G401 (cell line): ENCODE measurements at regions not wholly inside any gene's neighbourhood (a gene's known extent, or its start where the extent isn't known, plus 50 kb on each side); places are given as distances from the start of the nearest gene placed in this dataset.
"Not testable (repeated sequence)": the region's sequence is repeated elsewhere in the genome, so short reads cannot be mapped to it uniquely, and the experiment has no call there.

Source experiments
- DNase-seq: peaks from one replicate; pipeline ENCODE4 v3.0.0-alpha.2; 2015; ENCODE audit warnings: low spot score
- in situ Hi-C: cut with HindIII; loops from 2 replicates; pipeline ENCODE4 v1.10.0; 2016; ENCODE audit warnings: low sequenced_read_pairs, mixed read lengths

DNA sequence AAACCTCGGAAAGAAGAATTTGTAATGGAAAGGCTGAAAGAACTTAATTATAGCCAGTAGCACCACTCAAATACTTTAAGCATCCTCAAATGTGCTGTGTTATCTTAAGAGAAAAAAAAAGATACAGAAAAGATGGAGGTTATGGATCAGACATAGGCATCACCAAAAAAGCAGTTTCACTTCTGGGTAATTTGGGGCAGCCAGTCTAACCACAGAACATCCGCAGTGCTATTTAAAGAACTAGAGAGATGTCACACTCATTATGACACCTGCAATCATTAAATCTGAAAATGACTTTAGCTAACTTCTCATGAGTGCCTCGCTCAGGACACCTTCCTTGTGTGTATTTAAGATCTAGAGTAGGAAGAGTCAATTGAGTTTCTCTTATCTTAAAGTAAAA lies 211.8 kb downstream of the RBM26 start:
- in situ Hi-C loops: no loop called here
- no peak for DNase-seq

DNA sequence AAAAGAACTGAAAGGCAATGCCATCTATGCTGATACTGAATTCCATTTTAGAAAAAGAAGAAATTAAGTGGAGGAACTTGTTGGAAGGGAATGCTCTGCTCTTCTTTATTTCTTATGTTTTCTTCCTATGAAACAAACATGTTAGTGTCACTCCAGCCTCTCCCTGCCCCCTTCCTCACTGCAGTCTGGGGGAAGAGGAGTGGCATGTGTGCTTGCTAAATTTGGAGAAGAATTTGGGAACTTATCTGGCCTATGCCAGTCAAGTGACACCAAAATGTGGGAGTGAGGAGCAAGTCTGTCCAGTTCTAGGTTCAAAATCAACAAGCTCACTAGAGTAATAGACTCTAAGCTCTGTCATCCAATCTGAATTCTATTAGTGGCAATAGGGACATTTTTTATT lies 214.6 kb downstream of the RBM26 start:
- DNase-seq: no peak
- in situ Hi-C loops: no loop called here

DNA sequence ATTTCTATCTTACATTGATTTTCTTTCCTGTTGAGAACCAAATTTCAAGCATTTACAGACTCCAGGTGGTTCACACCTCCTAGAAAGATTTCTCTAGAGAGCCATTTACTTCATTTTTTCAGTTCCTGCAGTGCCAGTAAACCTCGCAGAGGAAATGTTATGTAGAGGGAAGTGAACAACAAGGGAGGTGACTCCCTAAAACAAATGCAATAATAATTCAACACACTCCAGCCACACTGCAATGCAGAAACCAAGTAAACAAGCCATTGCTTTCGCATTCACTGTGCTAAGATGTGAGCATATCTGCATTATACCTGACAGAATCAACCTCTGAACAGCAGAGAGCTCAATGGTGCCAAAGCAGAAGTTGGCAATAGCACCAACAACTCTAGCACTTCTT lies 215.1 kb downstream of the RBM26 start:
- in situ Hi-C loops: no loop called here
- no peak for DNase-seq

DNA sequence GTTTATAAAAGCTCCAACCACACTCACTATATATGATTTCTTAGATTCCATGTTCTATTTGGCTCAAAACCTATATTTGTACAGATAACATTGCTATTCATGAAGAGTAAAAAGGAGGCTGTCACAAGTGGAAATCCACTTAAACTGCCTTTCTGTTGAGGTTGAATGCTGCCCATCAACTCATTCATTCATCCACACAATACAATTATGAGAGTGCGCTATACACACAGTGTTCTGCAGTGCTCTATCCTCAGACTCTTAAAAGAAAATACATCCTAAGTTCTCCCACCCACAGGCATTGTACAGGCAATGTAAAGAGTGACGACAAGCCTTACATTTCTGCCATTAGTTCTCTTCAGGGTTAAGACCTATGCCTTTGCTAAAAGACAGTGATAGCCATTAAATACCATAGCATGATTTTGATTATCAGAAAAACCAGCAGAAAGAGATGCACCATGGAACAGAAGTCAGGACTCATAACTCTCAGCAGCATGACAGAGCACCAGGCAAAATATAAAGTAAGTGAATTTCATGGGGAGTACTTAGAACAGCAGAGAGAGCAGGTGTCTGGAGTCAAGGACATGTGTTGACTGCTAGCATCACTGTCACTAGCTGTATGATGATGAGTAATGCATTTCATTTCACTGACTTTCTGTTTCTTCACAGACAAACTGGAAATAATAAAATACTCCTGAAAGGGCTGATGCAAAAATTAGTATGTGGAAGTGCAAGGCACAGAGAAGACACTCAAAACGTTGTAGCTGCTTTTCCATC lies 218.0 kb downstream of the RBM26 start:
- DNase-seq: no peak
- in situ Hi-C loops: no loop called here

DNA sequence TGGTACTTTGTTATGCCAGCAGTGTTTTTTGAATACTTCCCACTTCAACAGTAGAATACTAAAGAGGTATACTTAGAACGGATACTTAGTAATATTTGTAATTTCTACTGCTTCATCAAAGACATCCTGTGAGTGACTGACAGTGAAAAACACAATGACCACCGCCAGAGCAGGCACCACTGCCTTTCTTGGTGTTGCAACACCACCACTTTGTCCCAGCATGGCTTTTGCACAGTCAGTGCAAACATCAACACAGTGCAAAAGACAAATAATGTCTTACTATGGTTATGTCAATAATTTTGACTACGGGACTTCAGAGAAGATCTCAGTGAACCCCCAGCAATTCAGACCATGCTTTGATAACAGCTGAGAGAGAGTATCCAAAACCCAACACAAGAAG lies 220.5 kb downstream of the RBM26 start:
- in situ Hi-C loops: no loop called here
- no peak for DNase-seq

DNA sequence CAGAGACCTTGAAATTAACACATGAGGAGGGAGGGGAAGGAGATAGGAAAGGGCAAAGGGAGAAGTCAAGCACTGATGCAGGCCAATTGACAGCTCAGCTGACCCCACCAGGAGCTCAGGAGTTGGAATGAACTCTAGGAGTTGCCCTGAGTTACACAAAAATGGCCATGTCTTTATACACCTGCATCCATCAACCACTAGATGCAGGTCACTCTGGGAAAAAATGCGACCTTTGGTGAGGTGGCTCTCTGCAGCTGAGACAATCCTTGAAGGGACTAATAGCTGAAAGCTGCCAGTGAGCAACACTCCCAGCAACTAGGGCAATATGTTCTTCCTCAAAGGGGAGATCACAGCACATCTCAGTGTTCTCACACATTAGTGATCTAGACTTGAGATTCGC lies 222.8 kb downstream of the RBM26 start:
- in situ Hi-C loops: no loop called here
- no peak for DNase-seq

DNA sequence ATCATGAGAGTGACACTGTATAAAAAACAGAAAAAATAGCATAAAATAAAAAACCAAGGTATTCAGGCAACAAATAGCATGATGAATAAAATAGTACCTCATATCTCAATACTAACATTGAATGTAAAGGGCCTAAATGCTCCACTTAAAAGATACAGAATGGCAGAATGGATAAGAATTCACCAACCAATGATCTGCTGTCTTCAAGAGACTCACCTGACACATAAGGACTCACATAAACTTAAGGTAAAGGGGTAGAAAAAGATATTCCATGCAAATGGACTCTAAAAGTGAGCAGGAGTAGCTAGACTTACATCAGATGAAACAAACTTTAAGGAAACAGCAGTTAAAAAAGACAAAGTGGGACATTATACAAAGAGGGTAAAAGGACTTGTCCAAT lies 232.4 kb downstream of the RBM26 start:
- DNase-seq, in situ Hi-C loops: not testable (repeated sequence)

DNA sequence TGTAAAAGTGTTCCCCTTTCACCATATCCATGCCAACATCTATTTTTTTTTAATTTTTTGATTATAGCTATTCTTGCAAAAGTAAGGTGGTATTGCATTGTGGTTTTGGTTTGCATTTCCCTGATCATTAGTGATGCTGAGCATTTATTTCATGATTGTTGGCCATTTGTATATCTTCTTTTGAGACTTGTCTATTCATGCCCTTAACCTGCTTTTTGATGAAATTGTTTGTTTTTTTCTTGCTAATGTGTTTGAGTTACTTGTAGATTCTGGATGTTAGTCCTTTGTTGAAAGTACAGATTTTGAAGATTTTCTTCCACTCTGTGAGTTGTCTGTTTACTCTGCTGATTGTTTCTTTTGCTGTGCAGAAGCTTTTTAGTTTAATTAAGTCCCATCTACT lies 233.1 kb downstream of the RBM26 start:
- DNase-seq, in situ Hi-C loops: not testable (repeated sequence)

DNA sequence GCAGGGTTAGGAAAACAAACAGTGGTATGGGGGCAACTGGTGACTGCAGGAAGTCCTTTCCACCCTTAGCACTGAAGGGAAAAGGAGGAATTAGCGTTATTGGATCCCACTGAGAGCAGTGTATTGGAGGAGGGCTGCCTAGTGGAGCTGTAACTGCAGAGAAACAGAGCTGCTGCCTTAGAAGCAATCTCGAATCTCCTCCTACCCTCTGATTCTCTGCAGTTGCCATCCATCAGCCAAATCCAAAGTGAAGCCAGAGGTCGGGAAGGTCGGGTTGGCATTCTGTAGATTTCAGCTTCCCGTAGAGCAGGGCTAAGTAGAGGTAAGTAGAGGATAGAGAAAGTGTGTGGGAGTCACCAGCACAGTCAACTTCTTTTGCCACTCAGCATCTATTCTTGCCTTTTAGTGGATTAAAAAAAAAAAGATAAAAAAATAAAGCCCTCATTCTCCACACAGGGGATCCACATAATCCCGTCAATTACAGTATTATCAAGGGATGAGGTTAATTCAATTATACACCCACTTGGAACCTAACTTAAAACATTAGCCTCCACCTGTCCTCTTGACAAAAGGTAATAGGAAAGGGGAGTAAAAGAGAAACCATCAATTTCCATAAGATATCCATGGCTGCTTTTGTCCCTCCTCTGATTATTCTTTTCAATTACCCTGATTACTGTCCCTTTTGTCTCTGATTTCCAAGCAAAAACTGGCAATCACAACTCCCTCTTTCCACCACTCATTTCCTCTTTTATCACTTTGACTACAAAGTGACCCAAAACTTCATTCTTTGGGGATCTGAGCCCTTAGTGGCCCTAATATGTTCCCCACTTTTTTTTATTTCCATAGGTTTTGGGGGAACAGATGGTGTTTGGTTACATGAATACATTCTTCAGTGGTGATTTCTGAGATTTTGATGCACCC lies 234.7 kb downstream of the RBM26 start:
- DNase-seq: no peak
- in situ Hi-C loops: no loop called here

DNA sequence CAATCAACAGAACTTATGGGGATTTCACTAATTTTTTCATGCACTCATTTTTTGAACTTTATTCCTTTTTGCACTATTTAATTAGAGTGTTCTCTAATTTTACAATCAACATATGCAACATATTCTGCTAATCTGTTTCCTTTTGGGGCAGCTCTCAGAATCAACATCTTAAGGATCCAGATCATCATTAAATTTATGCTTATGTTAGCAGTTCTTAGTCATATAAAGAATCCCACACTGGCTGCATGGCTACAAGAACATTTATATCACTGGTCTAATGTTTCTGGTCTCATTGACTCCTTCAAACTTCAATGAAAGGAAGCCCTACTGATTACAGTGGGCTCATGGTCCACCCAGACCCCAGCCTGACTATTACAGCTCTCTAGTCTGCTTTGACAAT lies 245.2 kb downstream of the RBM26 start:
- DNase-seq: no peak
- in situ Hi-C loops: no loop called here

DNA sequence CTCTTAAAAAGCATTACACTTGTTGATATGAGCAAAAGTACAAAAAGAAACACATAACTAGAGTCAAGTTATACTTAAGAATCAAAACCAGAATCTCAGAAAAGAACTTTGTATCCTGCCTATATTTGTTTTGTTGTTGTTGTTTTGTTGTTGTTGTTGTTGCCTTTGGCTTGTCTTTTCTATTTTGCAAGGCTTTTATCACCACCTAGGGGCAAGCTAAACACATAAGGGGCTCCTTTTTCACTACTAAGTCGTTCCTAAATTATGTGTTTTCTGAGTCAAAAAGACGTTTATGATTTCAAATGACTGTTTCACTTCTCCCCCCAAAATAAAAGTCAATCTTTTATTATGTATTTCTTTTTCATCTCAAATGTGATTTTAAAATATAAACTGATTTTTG lies 250.2 kb downstream of the RBM26 start:
- in situ Hi-C loops: no loop called here
- no peak for DNase-seq

DNA sequence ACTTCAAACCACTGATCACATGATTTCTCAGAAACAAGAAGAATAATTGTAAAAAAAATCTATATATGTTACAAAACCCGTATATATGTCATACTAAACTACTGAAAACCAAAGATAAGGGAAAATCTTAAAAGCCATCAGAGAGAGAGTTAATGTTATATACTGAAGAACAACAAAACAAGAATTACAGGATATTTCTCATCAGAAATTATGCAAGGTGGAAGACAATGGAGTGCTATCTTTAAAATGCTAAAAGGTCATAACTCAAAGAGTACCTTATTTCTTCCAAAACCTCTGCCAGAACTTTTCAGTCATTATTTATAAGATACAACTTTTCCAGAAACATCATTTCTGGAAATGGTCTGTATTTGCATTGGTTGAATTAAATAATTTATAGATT lies 256.8 kb downstream of the RBM26 start:
- no peak for DNase-seq
- in situ Hi-C loops: no loop called here

DNA sequence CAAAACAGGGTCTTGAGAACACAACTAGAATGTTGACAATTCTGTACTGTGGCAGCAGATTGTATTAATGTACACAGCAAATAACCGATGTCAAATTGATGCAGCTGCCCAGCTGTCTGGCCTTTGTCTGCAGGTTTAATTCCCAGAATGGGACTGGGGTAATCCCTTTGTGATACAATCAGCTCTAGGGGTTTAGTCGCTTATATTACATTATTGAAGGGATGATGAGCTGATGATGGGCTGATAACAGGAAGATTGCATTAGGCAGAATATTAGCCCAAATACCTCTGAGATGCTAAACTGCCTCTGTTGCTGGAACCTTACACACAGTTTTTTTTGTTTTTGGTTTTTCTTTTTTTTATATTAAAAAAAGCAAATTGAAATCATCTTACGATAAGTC lies 265.0 kb downstream of the RBM26 start:
- in situ Hi-C loops: no loop called here
- no peak for DNase-seq

DNA sequence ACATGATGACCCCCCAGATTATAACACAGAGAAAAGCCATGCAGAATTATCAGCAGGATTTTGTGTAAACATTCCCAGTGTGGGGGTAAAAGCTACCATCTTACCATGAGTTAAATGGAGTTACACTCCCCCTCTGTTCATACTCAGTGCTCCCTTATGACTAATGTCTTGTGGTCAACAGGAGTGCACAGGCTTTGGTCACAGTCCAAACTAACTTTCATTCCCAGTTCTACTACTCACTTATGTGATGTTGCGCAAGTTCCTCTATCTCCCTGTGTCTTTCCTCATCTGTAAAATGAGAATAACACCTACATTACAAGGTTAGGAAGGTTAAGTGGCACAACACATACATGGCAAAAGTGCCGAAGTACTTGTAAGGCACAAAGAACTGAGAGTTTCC lies 277.9 kb downstream of the RBM26 start:
- in situ Hi-C loops: no loop called here
- no peak for DNase-seq

DNA sequence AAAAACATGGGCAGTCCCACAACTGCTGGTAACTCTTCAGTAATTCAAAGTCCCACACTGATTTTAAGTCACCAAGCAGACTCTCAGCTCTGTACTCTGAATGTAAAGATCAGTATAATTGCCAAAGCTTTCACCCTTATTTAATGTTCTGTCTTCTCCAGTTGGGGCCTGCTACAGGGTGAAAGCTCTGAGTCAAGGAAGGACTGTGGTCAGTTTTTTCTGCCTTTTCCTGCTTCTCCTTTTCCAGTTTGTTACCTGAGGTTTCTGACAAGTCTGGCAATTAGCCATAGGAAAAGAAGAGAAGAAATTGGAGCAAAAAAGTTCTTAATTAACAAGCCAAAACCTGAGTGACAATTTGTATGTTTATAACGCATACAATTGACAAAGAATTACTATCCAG lies 279.3 kb downstream of the RBM26 start:
- DNase-seq: no peak
- in situ Hi-C loops: no loop called here

DNA sequence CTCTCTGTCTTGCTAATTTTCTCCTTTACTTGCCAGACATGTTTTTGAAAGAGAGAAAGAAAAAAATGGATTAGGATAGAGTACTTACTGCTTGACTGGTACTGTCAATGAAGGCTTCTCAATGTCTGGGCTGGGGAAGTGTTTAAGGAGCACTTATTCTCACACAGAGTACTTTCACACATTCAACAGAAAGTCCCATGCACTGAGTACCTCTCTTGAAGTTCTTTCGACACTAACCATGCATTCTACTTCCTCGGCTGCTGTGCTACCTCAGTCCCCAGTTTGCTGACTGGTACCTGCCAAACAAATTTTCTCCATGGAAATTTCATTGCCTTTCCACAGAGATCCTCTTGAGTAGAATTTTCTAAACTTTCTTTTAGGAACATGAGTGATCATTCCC lies 281.9 kb downstream of the RBM26 start:
- in situ Hi-C loops: no loop called here
- DNase-seq: no peak

DNA sequence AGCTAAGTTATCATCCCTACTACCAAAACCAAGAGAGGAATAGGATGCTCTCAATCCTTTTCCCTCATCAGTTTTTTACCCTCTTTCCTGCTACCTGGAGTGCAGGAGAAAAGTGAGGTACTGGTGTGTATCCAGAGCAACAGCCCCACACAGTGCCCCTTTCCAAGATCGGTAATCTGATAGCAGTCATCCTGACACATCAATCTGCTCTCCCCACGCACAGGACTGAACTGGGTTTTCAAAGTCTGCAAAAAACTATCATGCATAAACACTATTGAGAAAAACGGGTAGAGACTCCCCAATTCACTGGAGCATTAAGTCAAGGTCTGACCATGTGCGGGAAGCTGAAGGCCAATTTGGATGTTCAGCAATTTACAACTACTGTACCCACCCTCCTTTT lies 284.8 kb downstream of the RBM26 start:
- no peak for DNase-seq
- in situ Hi-C loops: no loop called here

DNA sequence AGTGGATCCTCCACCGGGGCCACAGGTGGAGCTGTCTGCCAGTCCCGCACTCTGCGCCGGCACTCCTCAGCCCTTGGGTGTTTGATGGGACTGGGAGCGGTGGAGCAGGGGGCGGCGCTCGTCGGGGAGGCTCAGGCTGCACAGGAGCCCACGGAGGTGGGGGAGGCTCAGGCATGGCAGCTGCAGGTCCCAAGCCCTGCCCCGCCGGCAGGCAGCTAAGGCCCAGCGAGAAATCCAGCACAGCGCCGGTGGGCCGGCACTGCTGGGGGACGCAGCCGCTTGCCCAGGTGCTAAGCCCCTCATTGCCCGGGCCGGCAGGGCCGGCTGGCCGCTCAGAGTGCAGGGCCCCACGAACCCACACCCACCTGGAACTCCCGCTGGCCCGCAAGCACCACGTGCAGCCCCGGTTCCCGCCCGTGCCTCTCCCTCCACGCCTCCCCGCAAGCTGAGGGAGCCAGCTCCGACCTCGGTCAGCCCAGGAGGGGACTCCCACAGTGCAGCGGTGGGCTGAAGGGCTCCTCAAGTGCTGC lies 286.4 kb downstream of the RBM26 start:
- in situ Hi-C loops: no loop called here
- no peak for DNase-seq

DNA sequence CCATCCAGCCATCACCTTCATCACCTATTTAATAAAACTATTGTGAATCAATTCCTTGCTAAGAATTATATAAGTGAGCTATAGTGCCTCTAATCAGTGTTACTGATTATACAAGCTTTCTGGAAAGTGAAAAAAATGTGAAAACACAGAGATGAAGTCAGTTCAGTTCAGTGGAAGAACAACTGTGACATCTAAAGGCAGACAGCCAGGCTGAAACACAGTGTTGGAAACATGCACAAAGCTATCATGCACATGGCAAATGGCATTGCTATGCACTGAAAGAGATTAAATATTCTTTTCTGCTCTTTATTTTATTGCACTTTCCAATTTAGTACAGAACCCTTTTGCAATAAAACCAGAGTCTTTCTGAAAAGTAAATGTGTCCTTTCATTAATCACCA lies 294.0 kb downstream of the RBM26 start:
- in situ Hi-C loops: no loop called here
- DNase-seq: no peak

DNA sequence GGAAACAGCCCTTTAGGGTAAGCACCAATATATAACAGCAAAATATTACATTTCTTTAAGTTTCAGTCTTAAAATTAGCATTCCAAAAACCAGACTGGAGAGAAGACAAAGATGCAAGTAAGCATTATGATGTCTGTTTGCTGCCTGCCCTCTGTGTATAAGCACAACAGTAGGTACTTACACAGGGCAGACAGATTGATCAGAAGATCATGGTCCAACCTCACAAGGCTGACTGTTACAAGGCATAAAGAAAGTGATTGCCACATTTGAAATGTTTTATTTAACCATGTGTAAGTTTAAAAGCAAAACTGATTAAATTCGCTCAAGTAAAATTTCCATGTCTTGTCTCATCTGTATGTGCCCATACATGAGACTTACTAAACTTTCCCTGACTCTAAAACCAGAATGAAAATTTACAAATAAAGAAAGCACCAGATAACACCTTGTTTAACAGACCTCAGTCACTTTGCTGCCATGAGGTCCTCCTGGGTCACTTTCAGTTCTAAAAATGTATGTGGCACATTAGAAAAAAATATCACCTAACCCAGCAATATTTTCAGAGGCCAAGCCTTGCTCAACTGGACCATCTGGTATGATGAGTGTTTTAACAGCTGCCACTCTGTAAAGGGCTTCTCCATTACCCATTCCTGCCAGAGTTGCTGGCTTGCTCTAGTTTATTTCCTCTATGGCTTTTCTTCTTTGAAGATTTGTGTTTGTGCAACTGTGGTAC lies 297.0 kb downstream of the RBM26 start:
- in situ Hi-C loops: no loop called here
- no peak for DNase-seq
